ENCODE measurements at regions not wholly inside any gene's neighbourhood (a gene's known extent, or its start where the extent isn't known, plus 50 kb on each side); places are given as distances from the start of the nearest gene placed in this dataset.

- no peak for DNase-seq
These were observed 62.7 kb upstream of the EPS8L3 start for GRCh38 chr1:109826446-109826845.

- DNase-seq, result no peak
These were observed 60.8 kb upstream of the EPS8L3 start for GRCh38 chr1:109824349-109825115.

- DNase-seq, result no peak
These were observed 60.0 kb upstream of the EPS8L3 start for GRCh38 chr1:109823543-109824348.

- DNase-seq, result no peak
These were observed 59.2 kb upstream of the EPS8L3 start for GRCh38 chr1:109822749-109823542.

- no peak for DNase-seq
These were observed 58.4 kb upstream of the EPS8L3 start for GRCh38 chr1:109821831-109822745.

GRCh38 chr1:109821221-109821669 is 57.5 kb upstream of the EPS8L3 start:
- DNase-seq, result no peak

- no peak for DNase-seq
These were observed 56.2 kb upstream of the EPS8L3 start for GRCh38 chr1:109819906-109820305.

GRCh38 chr1:109818988-109819764 is 55.5 kb upstream of the EPS8L3 start:
- DNase-seq, result no peak

- DNase-seq, result no peak
These were observed 54.7 kb upstream of the EPS8L3 start for GRCh38 chr1:109818271-109818987.

GRCh38 chr1:109817881-109818270 is 54.2 kb upstream of the EPS8L3 start:
- no peak for DNase-seq

- DNase-seq, result no peak
These were observed 53.3 kb upstream of the EPS8L3 start for GRCh38 chr1:109816975-109817535.

GRCh38 chr1:109816175-109816811 is 52.6 kb upstream of the EPS8L3 start:
- no peak for DNase-seq

GRCh38 chr1:109815809-109816174 is 52.1 kb upstream of the EPS8L3 start:
- DNase-seq, result no peak

- DNase-seq, result no peak
These were observed 51.5 kb upstream of the EPS8L3 start for GRCh38 chr1:109814993-109815786.

- peak; percentile 85 for DNase-seq
These were observed 50.5 kb upstream of the EPS8L3 start for GRCh38 chr1:109814223-109814622.

All from NCI-H1694 treated with DMSO at 0.1 percent for 48 hours (cell line).